GM18907 (cell line): ENCODE measurements at regions not wholly inside any gene's neighbourhood (a gene's known extent, or its start where the extent isn't known, plus 50 kb on each side); places are given as distances from the start of the nearest gene placed in this dataset.

Experiments
- ATAC-seq: cut with Tn5 transposase; IDR thresholded peaks from one replicate; pipeline ENCODE4 v1.9.1; 2021; ENCODE audit warnings: mild to moderate bottlenecking, moderate library complexity; ENCODE audit not compliant: unreplicated experiment

DNA sequence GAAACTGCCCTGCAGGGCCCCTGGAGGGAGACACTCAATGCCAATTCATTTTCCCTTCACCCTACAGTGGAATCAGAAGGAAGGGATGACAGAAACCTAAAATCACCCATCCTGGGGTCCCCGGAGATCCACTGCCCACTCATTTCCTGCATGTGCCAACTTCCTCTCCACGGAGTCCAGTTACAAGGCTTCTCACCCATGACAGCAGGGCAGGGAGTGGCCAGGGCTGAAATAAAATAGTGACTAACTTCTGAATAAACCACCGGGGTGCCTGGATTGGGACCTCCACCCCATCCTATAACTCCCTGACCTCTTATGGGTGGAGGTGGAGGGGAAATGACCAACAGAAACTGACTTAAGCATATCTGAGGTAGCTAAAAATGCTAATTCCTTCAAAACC lies 362.3 kb downstream of the MAFB start:
- no peak for ATAC-seq

DNA sequence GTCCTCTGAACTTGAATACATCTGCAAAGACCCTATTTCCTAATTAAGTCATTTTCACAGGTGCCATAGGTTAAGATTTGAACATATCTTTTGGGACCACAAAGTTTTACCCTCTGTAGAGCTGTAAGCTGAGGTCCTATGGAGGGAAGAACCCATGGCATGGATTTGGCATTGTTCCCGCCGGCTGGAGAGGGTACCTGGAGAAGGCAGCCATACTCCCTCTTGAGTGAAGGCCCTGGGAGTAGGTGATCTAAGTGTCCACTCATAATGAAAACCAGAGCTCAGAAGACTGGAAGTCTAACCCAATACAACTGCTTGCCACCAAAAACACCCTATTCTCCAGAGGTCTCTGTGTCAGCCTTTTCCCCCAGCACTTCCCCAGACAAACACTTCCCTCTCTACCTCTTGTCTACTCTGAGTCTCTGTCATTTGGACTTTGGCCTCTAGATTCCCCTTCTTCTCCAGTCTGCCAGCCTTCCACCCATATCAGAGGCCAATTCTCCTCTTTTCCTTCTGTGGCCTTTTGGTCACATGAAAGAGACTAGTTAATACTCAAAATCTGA lies 363.9 kb downstream of the MAFB start:
- no peak for ATAC-seq

DNA sequence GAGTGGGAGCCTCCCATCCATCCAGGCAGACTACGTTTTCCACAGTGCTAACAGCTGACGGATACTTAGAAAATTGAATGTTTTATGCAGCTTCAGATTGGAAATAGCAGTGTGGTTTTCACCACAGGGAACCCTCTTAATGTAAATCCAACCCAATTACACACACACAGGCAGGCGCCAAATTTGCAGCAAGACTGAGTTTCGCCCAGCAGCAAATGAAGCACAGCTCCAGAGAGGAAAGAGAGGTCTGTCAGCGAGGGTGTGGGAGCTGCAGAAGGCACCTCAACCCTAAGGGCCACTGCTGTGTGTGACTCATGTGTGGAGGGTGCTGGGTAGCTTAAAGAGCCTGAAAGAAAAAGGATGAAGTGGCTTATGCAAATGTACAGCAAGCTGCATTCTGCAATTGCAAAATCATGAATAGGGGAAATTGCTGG lies 365.7 kb downstream of the MAFB start:
- no peak for ATAC-seq

DNA sequence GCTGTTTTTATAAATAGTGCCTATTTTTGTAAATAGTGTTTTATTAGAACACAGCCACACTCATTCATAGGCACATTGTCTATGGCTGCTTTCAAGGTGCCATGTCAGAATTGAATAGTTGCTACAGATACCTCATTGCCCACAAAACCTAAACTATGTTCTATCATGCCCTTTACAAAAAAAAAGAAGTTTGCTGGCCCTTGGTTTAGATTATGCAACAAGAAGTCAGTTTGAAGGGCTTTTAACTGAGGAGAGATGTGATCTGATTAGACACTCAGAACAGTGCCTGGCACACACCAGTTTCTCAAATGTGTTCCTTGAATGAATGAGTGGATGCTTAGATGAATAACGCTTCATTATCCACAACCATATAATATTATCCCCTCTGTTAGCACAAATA lies 366.1 kb downstream of the MAFB start:
- ATAC-seq = no peak

DNA sequence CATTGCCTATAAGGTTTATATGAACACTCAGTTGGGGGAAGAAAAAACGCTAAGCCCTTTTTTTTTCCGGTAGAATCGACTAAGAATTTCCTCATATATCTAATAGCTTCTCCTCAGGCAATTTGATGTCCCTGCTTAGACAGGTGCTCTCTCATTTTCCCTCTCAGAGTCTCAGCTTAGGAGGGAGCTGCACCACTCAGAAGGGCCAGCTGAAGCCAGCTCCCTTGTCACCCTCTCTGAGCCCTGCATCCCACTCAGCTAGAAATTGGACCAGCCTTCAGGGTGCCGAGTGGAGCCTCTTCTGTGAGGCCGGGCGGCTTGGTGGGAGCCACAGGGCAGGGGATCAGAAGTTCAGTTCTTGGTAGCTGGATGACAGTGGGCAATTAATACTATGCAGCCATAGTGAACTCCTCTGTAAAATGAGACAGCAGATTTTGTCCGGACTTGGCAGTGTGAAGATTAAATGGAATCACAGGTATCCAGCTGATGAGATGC lies 368.5 kb downstream of the MAFB start:
- no peak for ATAC-seq

DNA sequence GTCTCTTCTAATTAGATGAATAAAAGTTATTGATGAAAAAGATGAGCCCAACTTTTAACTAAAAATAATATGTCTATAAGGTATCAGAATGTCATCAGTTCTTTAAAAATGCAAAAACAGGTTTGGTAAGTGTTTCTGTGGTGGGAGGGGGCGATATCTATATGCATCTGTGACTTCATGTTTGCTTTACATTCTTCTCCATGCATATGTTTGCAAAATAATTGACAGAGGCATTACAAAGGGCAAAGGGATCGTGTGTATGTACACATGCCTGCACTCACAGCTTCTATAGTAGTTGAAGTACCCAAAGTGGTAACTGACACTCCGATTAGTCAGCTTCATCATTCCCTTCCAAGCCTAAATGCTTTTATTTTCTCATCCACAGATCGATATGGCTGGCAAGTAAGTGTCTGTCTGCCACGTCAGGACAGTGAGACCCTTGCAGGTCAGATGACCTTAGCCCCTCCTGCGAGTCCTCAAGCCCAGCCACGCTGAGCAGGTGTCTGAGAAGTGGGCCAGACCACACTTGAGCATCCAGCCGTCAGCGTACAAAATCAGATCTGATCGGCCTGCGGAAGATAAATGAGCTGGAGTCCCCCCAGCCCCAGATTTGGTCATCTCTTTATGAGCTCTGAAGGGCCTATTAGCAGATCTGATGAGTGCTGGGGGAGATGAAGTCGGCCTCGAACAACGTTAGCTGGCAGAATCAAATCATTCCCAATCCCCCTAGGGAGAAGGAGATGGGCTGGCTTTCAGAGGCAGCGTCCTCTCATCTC lies 369.1 kb downstream of the MAFB start:
- no peak for ATAC-seq

DNA sequence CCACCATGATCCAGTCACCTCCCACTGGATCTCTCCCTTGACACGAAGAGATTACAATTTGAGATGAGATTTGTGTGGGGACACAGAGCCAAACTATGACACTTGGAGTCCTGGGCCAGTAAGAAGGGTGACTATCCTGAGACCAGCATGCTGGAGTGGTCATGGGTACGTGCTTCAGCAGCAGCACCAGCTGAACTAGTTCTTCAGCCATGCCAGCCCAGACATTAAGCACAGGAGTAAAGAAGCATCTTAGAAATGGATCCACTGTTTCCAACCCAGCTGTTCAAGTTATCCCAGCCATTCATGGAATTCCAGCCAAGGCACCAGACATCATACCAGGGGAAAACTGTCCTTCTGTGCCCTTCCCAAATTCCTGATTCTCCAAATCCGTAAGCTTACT lies 370.0 kb downstream of the MAFB start:
- ATAC-seq = no peak

DNA sequence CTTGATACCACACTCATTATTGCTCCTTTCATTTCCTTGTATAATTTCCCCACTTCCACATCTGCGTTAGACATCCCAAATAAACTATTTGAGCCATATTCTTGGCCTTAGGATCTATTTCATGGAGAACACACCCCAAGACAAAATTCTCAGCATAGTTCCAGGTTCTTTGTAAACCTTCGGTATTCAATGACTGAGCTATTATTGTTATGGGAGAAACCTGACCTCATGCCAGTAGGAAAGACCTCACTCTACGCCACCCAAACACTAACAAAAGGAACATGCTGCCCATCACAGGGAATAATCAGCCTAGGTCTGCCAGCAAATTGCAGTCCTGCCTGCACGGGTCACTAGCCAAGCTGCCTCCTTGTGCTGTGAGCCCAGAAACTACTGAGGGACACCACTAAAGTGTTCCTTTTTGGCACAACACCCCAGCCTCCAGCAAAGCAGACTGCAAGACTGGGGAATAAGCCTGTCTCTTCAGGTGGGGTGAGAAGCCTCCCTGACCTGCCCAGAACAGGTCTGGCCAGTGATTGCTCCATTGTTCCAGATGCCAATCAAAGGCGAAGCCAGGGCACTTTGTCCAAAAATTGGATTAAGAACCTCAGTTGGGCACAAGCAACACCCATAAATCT lies 371.8 kb downstream of the MAFB start:
- ATAC-seq = no peak

DNA sequence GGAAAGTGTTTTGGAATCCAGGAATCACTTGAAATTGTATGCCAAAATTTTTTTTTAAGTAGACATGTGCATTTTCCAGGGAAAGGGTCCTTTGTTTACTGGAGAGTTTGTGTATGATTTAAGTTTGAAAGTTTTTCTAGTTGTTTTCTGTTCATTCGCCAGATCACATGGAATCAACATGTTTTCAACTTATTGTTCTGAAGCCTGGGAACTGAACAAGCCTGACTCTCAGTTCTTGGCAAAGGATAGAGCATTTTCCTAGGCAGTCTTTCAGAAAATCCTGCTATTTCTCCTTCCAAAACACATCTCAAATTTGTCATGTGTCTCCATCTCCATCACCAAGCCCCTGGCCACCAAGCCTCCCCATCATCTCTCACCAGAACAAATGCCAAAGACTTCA lies 374.8 kb downstream of the MAFB start:
- no peak for ATAC-seq

DNA sequence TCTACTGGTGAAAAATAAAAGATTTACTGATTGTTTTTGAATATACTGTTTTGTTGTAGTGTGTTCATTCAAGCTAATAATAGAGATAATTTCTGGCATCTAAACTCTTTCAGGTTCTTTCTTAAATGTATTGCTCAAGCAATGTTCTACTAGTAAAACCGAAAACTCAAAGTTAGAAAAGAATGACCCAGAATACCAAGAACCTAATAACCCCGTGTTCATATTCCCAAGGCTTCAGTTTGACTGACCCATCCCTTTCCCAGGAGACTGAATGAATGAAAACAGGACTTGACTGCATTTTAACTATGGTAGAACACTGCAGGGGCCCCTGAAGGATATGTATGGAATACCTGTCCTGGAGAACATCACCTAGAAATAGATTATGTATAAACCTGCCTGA lies 375.3 kb downstream of the MAFB start:
- no peak for ATAC-seq

DNA sequence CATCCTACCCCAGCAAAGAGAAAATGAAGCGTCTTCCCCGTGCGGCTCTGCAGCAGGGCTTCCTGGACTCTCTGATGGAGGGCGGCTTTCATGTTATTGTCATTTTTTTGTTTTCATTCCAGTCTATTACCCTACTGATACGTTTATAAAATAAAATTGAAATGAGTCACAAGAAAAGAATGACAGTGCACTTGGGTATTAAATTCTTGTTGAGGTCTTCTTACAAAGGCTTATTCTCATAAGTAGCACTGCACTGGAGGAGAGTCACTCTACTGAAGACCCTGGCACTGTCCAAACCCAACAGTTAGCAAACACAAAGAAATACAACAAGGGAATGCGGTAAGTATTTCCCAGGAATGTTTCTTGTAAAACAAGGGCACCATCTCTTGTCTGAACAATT lies 379.3 kb downstream of the MAFB start:
- ATAC-seq = no peak

DNA sequence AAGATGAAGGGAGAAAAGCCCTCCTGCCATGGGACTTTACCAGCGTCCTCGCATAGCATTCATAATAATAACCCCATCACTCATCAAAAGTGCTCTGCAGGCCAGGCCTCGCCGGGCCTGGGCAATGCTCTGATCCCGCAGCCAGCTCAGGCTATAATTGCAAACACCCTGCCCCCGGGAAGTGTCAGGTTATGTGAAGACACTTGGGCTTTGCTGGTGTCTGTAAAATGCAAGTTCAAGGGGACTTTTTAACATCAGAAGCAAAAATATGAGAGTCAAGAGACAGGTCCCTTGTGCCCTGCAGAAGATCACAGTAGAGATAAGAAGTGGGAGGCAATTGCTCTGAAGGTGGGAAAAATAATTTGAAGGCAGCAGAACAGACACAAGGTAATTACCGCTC lies 381.0 kb downstream of the MAFB start:
- no peak for ATAC-seq

DNA sequence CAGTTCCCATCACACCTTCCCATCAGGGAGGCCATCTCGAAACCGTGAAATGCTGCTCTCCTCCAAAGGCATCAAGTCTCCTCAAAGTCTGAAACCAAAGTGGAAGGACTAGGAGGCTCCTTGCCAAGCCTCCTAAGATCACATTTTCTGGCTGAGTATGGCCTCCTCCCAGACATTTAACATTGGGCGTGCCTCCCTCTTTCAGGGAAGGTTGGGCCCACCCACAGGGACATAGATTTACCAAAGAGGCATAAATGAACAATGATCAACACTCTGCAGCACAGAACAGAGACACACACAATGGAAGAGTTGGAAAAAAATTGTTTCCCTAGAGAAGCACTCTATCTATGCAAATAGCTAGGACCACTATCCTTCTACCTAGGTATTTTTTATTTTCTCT lies 381.8 kb downstream of the MAFB start:
- ATAC-seq = no peak

DNA sequence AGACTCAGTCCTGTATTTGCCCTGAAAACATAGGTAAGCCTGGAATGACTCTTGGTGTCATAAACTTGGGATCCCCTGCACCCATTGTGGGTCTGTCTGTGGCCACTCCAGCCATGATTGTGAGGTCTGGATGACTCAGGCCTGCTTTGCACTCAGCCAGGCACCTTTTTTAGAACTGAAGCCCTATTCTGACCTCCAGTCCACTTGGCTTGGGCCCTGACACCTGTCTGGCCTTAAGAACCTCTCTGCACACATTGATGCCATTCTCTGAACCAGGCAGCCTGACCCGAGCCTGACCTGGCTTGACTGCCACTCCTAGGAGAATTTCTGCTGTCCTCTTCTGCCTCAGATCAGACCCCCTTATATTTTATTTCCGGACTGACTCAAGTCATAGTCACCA lies 383.7 kb downstream of the MAFB start:
- ATAC-seq = no peak

DNA sequence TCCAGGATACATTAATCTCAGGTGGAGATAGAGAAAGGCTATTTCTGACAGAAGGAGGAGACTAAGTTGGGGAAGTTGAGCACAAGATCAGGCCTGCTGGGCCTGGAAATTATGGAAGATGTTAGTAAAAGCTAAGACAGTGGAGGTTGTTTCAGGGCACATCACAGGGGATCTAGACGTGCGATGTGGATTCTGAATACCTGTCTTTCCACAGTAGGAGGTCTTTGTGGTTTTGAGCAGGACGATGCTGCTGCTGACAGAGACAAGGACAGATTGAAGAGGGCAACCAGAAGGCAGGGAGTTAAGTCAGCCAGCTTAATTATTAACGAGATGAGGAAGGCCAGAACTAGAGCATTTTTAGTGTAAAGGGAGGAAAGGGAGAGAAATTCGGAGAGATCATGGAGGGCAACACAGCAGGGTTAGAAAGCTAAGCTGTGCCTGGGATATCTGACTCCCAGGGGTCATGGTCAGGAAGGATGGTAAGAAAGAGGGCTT lies 384.9 kb downstream of the MAFB start:
- ATAC-seq = no peak

DNA sequence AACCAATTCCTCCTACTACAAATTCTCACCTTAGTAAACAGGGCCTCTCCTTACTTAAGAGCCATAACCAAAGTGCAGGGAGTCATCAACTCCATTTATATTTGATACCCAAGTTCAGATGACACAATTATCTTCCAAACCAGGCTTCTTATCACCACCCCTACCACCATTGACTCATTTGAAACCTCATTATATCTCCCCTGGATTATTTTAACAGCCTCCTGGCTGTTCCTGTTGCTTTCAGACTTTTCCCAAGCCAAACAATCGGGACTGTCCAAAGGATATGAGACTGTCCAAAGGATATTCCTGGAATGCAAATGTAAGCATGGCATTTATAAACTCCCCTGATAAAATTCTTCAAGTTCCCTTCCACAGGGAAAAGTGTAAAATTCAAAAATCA lies 394.3 kb downstream of the MAFB start:
- ATAC-seq = no peak

DNA sequence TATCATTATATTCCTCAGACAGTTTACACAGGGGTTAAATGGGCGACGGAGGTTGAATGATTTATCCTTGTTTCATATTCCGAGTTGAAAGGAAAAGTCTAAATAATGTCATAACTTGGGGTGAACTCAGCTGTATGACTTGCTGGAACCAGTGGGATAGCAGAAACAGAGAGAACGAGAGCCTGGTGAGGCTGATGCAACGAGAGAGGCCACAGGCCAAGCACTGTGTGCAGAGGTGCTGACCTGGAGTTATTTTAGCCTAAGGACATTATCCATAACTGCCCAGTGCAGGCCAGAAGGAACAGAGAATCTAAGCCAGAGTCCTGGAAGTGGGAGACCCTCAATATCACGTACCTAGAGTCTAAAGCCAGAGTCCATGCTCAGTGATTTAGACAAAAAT lies 394.9 kb downstream of the MAFB start:
- ATAC-seq = no peak

DNA sequence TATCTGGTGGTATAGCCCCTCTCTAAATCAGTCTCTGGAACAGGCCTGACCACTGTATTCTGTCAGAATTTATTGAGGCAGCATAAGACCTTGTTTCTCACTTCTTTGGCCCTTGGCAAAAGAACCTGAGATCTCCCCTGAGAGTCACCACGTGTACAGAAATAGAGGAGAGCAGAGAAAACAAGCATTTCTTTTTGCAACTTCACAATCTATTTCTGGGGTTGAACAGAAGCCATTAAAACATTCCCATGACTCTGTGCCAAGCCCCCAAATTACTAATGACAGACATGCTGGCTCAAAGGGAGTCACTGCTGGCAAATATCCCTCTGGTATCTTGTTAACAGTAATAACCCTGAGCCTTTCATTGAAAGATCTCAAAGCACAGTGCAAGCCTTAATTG lies 395.3 kb downstream of the MAFB start:
- ATAC-seq = no peak

DNA sequence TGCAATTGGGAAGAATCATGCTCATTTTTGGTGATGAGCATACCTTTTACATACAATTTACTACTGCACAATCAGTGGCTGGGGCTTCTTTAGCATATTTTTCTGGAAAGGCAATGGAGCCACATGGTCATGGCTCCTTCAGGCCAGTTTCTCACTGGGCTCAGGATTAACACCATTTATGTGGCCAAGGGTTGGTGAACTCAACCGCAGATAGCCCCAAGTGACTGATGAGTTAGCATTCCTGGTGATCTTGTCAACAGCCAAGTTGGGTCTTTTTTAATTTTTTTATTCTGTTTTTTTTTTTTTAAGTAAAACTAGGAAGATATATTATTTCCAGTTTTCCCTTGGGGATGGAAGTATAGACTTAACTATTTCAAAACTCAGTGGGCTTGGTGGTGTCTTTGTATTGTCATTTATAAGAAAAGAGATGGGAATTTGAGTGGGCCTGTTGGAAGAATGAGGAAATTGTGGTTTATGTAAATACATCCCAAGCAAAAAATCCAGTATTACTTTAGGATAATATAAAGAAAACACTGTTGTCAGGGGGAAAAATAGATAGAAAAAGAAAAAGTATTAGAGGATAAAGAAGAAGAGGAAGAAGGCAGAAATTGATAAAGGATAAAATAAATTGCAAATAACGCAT lies 397.4 kb downstream of the MAFB start:
- no peak for ATAC-seq

DNA sequence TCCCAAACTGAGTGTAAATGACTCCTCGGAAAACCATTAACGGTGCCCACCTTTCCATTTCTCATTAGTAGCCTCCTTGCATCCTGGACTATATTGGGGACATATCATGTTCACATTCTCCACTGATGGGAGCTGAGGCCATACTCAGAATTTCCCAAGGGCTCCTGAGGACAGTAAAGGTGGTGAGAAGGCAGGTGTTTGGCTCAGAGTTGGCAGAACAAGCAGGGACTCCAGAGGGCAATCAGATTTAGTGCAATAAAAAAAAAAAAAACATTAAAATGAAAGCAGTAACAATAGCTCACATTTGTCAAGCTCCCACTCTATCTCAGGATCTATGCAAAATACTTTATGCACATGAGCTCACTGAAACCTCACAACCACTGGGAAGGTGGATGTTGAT lies 401.4 kb downstream of the MAFB start:
- ATAC-seq = no peak

DNA sequence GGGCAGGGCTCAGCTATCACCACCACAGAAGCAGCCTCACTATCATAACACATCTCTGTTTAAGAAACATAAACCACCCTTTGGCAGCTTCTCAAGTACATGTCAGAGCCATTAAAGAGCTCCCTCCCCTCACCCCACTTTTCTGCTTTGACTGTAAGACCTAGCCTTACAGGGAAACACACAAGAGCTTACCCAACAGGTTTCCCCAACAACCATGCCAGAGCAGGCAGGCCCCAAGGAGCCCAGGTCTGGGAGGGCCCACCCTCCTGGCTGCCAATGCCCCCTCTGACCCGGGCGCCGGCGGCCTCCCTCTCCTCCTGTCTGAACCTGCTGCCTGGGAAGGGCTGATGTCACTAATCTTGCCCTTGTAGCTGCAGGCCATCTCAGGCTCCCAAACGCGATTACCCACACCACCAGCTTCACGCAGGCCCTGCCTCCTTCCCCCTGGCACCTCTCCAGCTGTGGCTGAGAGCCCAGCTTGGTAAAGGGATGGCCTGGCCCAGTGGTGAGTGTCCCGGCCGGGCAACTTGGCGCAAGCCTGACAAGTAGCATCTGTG lies 402.0 kb downstream of the MAFB start:
- no peak for ATAC-seq
